ENCODE measurements at regions not wholly inside any gene's neighbourhood (a gene's known extent, or its start where the extent isn't known, plus 50 kb on each side); places are given as distances from the start of the nearest gene placed in this dataset.

DNA sequence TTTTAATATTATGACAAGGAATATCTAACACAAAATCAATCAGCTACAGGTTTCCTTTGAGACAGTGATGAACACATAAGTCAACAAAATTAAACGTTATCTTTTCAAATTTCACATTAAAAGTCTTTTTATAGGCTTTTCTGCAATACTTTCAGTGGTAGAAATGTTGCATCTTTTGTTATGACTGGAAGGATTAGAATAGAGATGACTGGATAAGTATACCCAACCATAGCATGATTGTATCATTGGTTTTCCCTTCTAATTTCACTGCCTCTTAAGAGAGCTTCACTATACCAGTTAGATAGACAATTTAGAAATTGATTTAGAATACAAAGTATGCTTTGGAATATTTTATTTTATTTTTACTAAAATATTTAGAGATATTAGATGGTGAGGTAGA, 273.9 kb downstream of the PHF14 start:
- Mint-ChIP-seq H3K9me3 (ENCODE audit: unreplicated experiment) (peaks cover 2% of the 10 kb centered on the region), H3K4me3 (ENCODE audit: unreplicated experiment) (no peak overlapping the region), H3K27me3 (ENCODE audit: low read depth, unreplicated experiment) (no peaks in the 10 kb centered on the region), H3K36me3 (ENCODE audit: low read depth, unreplicated experiment) (no peaks in the 10 kb centered on the region), H3K27ac (ENCODE audit: unreplicated experiment) (no peak overlapping the region), H3K4me1 (ENCODE audit: low read depth, unreplicated experiment) (peaks cover 10% of the 10 kb centered on the region)
- H3K9ac ChIP-seq (ENCODE audit: low read length): no peak overlapping the region
- H3K4me1 ChIP-seq (ENCODE audit: insufficient read depth, low read length): no peaks in the 10 kb centered on the region
- FAIRE-seq (no peak), DNase-seq (ENCODE audit: low read depth) (no peak)
- H3K36me3 ChIP-seq (ENCODE audit: insufficient read depth, low read length): no peaks in the 10 kb centered on the region
- no peaks in the 10 kb centered on the region for H3K9me3 ChIP-seq (ENCODE audit: insufficient read depth, low read depth, low read length)
- no peak overlapping the region for H3K4me2 ChIP-seq (ENCODE audit: low read length)
- no peaks in the 10 kb centered on the region for H4K20me1 ChIP-seq (ENCODE audit: insufficient read depth, low read length)
- no peak overlapping the region for H3K27ac ChIP-seq (ENCODE audit: low read depth, low read length)
- no peak overlapping the region for H3K4me3 ChIP-seq (ENCODE audit: insufficient read depth, low read depth, low read length)
- TF ChIP-seq, protein P1, sequence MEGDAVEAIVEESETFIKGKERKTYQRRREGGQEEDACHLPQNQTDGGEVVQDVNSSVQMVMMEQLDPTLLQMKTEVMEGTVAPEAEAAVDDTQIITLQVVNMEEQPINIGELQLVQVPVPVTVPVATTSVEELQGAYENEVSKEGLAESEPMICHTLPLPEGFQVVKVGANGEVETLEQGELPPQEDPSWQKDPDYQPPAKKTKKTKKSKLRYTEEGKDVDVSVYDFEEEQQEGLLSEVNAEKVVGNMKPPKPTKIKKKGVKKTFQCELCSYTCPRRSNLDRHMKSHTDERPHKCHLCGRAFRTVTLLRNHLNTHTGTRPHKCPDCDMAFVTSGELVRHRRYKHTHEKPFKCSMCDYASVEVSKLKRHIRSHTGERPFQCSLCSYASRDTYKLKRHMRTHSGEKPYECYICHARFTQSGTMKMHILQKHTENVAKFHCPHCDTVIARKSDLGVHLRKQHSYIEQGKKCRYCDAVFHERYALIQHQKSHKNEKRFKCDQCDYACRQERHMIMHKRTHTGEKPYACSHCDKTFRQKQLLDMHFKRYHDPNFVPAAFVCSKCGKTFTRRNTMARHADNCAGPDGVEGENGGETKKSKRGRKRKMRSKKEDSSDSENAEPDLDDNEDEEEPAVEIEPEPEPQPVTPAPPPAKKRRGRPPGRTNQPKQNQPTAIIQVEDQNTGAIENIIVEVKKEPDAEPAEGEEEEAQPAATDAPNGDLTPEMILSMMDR (IDR thresholded peaks at IDR 0.05; ENCODE audit: insufficient read depth, low read depth, low read length): no peak
- no peak for TF ChIP-seq EZH2 (IDR thresholded peaks at IDR 0.05; ENCODE audit: insufficient read depth, low read length)
- no peaks in the 10 kb centered on the region for H3K79me2 ChIP-seq (ENCODE audit: insufficient read depth, low read length)
- no peak overlapping the region for H2AFZ ChIP-seq (ENCODE audit: low read depth, low read length)
- no peaks in the 10 kb centered on the region for H3K27me3 ChIP-seq (ENCODE audit: insufficient read depth, low read length)

DNA sequence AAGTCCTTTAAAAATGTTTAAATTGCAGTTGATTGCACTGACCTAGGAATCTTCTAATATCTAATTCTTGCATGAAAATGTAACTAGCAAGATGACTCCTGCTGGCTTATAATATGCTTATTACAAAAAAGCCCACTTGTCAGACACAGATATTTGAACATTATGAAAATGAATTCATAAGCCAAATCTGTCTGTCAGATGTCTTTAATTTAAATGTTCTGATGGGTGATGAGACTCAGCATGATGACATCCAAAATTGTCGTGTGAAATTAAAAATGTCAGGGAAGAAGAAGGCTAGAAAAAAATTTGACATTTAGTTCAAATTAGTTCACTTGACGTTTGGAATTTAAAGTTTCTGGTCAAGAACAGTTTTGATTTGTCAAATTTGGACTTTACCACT, 277.8 kb downstream of the PHF14 start:
- no peak for FAIRE-seq
- TF ChIP-seq, protein P1 (IDR thresholded peaks at IDR 0.05; ENCODE audit: insufficient read depth, low read depth, low read length): no peak
- TF ChIP-seq EZH2 (IDR thresholded peaks at IDR 0.05; ENCODE audit: insufficient read depth, low read length): no peak
- no peak overlapping the region for H2AFZ ChIP-seq (ENCODE audit: low read depth, low read length)

DNA sequence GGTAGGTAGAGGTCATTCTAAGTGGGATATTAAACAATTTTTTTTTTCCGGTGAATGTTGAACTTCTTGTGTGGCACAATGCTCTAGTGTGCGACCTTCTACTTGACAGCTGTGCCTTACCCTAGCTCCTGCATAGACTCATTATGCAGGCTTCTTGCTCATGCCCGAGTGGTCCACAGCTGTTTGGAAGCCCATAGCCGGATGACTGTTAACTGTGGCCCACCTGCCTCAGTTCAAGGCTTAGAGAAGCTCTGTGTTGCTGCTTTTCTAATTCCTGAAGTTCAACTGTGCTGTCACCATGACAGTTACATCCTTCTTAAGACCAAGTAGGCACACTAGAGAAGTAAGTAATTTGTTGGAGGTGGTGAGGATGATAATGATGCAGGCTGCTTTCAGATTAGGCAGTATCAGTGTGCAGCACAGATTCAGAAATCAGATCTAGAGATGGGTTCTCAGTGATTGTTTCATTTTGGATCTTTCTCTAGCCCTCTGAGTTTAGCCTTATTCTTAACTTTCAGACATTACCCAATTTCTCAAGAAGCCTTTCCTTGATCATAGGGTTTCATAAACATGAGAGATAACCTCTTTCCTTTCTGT, 278.4 kb downstream of the PHF14 start:
- H3K4me2 ChIP-seq (ENCODE audit: low read length): no peak overlapping the region
- H3K27ac ChIP-seq (ENCODE audit: low read depth, low read length): no peak overlapping the region
- H2AFZ ChIP-seq (ENCODE audit: low read depth, low read length): no peak overlapping the region
- H3K9me3 Mint-ChIP-seq (ENCODE audit: unreplicated experiment): no peaks in the 10 kb centered on the region
- no peaks in the 10 kb centered on the region for H3K27me3 Mint-ChIP-seq (ENCODE audit: low read depth, unreplicated experiment)
- no peaks in the 10 kb centered on the region for H3K4me1 ChIP-seq (ENCODE audit: insufficient read depth, low read length)
- no peak for FAIRE-seq
- H3K9me3 ChIP-seq (ENCODE audit: insufficient read depth, low read depth, low read length): no peaks in the 10 kb centered on the region
- no peaks in the 10 kb centered on the region for H3K79me2 ChIP-seq (ENCODE audit: insufficient read depth, low read length)
- H3K4me3 Mint-ChIP-seq (ENCODE audit: unreplicated experiment): no peak overlapping the region
- H3K36me3 Mint-ChIP-seq (ENCODE audit: low read depth, unreplicated experiment): no peaks in the 10 kb centered on the region
- no peaks in the 10 kb centered on the region for H4K20me1 ChIP-seq (ENCODE audit: insufficient read depth, low read length)
- no peak overlapping the region for H3K4me3 ChIP-seq (ENCODE audit: insufficient read depth, low read depth, low read length)
- no peak overlapping the region for H3K27ac Mint-ChIP-seq (ENCODE audit: unreplicated experiment)
- DNase-seq (ENCODE audit: low read depth): no peak
- H3K36me3 ChIP-seq (ENCODE audit: insufficient read depth, low read length): no peaks in the 10 kb centered on the region
- TF ChIP-seq EZH2 (IDR thresholded peaks at IDR 0.05; ENCODE audit: insufficient read depth, low read length): no peak
- TF ChIP-seq, protein P1 (IDR thresholded peaks at IDR 0.05; ENCODE audit: insufficient read depth, low read depth, low read length): no peak
- H3K27me3 ChIP-seq (ENCODE audit: insufficient read depth, low read length): no peaks in the 10 kb centered on the region
- H3K4me1 Mint-ChIP-seq (ENCODE audit: low read depth, unreplicated experiment): peaks cover 10% of the 10 kb centered on the region
- no peak overlapping the region for H3K9ac ChIP-seq (ENCODE audit: low read length)

More for the DNA sequence above, 277.8 kb downstream of the PHF14 start:
- H3K9me3 ChIP-seq (ENCODE audit: insufficient read depth, low read depth, low read length): no peaks in the 10 kb centered on the region
- Mint-ChIP-seq H3K36me3 (ENCODE audit: low read depth, unreplicated experiment) (no peaks in the 10 kb centered on the region), H3K27ac (ENCODE audit: unreplicated experiment) (no peak overlapping the region), H3K4me3 (ENCODE audit: unreplicated experiment) (no peak overlapping the region), H3K4me1 (ENCODE audit: low read depth, unreplicated experiment) (peaks cover 10% of the 10 kb centered on the region), H3K9me3 (ENCODE audit: unreplicated experiment) (no peaks in the 10 kb centered on the region), H3K27me3 (ENCODE audit: low read depth, unreplicated experiment) (no peaks in the 10 kb centered on the region)
- no peak for DNase-seq (ENCODE audit: low read depth)
- no peaks in the 10 kb centered on the region for H3K79me2 ChIP-seq (ENCODE audit: insufficient read depth, low read length)
- H3K4me3 ChIP-seq (ENCODE audit: insufficient read depth, low read depth, low read length): no peak overlapping the region
- H3K27ac ChIP-seq (ENCODE audit: low read depth, low read length): no peak overlapping the region
- no peaks in the 10 kb centered on the region for H4K20me1 ChIP-seq (ENCODE audit: insufficient read depth, low read length)
- H3K9ac ChIP-seq (ENCODE audit: low read length): no peak overlapping the region
- H3K27me3 ChIP-seq (ENCODE audit: insufficient read depth, low read length): no peaks in the 10 kb centered on the region
- H3K36me3 ChIP-seq (ENCODE audit: insufficient read depth, low read length): no peaks in the 10 kb centered on the region
- H3K4me1 ChIP-seq (ENCODE audit: insufficient read depth, low read length): no peaks in the 10 kb centered on the region
- H3K4me2 ChIP-seq (ENCODE audit: low read length): no peak overlapping the region

All from astrocyte (in vitro differentiated cells and primary cell).